ENCODE measurements at regions not wholly inside any gene's neighbourhood (a gene's known extent, or its start where the extent isn't known, plus 50 kb on each side); places are given as distances from the start of the nearest gene placed in this dataset.

DNA sequence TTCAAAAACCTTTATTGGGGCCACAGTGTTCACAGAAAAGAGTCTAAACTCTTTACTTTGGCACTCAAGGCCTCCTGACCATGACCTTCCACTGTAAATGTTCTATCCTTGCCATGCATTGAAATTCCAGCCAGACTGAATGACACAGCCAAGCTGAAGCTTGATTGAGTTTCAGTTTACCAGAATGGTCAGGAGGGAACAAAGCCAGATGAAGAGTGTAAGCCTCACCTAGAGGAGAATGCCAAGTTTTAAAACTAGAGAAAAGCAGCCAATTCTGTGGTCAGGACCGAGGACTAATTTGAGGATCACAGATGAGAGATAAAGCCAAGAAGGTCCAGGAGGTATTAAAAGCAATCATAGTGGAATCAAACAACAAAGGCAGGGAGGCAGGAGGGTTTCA lies 215.3 kb downstream of the KCNA4 start:
- intact Hi-C loops (cut with micrococcal nuclease): no loop called here
- DNase-seq: no peak
- CTCF ChIA-PET: no interaction called here
- no peak for ATAC-seq (ENCODE audit: low read depth)
- TF ChIP-seq, protein P1, sequence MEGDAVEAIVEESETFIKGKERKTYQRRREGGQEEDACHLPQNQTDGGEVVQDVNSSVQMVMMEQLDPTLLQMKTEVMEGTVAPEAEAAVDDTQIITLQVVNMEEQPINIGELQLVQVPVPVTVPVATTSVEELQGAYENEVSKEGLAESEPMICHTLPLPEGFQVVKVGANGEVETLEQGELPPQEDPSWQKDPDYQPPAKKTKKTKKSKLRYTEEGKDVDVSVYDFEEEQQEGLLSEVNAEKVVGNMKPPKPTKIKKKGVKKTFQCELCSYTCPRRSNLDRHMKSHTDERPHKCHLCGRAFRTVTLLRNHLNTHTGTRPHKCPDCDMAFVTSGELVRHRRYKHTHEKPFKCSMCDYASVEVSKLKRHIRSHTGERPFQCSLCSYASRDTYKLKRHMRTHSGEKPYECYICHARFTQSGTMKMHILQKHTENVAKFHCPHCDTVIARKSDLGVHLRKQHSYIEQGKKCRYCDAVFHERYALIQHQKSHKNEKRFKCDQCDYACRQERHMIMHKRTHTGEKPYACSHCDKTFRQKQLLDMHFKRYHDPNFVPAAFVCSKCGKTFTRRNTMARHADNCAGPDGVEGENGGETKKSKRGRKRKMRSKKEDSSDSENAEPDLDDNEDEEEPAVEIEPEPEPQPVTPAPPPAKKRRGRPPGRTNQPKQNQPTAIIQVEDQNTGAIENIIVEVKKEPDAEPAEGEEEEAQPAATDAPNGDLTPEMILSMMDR (IDR thresholded peaks at IDR 0.05): no peak
- no peaks in the 10 kb centered on the region for H3K27me3 Mint-ChIP-seq
- H3K4me3 Mint-ChIP-seq: no peak overlapping the region
- no peaks in the 10 kb centered on the region for H3K4me1 Mint-ChIP-seq
- H3K27ac Mint-ChIP-seq: no peak overlapping the region
- H3K9me3 Mint-ChIP-seq: peaks cover 2% of the 10 kb centered on the region
- POLR2A ChIA-PET: no interaction called here
- no peaks in the 10 kb centered on the region for H3K36me3 Mint-ChIP-seq (ENCODE audit: low read depth)

DNA sequence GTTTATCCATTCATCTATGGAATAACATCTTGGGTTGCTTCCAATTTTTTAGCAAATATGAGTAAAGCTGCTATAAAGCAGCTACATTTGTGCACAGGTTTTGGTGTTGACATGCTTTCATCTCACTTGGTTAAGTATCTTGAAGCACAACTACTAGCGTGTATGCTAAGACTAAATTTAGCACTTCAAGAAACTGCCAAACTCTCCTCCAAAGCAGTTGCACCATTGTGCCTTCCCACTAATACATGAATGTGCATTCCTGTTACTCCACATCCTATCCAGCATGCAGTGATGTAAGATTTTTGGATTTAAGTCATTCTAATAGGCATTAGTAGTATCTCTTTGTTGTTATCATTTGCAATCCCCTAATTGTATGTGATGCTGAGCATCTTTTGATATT lies 230.7 kb downstream of the KCNA4 start:
- TF ChIP-seq, protein P1 (IDR thresholded peaks at IDR 0.05): no peak

DNA sequence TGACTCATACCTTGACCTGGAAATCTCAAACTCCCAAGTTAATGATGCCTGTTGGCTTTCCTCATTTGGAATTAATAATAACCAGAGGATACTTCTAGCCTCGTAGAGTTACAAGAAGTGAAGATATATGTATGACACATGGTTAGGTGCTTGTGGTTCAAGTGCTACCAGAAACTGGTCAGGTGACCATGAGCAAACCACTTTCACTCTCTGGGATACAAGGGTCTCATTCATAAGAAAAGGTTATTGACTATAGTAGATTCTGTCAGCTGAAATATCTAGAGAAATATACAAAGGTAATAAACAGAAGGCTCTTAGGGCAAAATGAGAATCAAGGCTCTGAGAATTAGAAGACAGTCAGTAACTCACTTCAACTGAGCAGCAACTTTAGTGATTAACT lies 233.3 kb downstream of the KCNA4 start:
- DNase-seq (no peak), ATAC-seq (ENCODE audit: low read depth) (no peak)
- Mint-ChIP-seq H3K27ac (no peak overlapping the region), H3K36me3 (ENCODE audit: low read depth) (no peaks in the 10 kb centered on the region), H3K9me3 (peaks cover 2% of the 10 kb centered on the region), H3K27me3 (no peaks in the 10 kb centered on the region), H3K4me1 (no peaks in the 10 kb centered on the region), H3K4me3 (no peak overlapping the region)
- CTCF ChIA-PET: no interaction called here
- intact Hi-C loops (cut with micrococcal nuclease): no loop called here
- POLR2A ChIA-PET: no interaction called here
- TF ChIP-seq, protein P1 (IDR thresholded peaks at IDR 0.05): no peak

More for the DNA sequence above, 230.7 kb downstream of the KCNA4 start:
- ChIA-PET CTCF (no interaction called here), POLR2A (no interaction called here)
- Mint-ChIP-seq H3K4me3 (no peak overlapping the region), H3K9me3 (peaks cover 2% of the 10 kb centered on the region), H3K27me3 (no peaks in the 10 kb centered on the region), H3K27ac (no peak overlapping the region), H3K36me3 (ENCODE audit: low read depth) (no peaks in the 10 kb centered on the region), H3K4me1 (no peaks in the 10 kb centered on the region)
- ATAC-seq (ENCODE audit: low read depth): no peak
- DNase-seq: no peak
- intact Hi-C loops (cut with micrococcal nuclease): no loop called here

DNA sequence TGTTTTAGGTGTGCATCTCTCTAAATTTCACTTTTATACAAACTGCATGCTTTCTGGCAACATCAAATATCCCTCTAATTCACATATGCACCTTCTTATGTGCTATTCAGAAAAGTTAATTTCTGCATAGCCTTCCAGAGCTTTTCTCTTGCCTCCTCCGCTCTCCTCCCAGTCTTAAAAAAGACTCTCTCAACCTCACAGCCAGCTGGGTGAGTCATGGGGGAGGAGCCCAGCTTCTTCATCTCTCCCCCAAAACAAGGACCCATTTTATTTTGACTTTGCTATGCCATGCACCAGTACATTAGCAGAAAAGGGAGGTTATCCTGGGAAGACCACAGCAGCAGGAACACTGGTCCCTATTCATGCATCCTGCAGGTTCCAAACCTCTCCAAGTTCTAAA lies 234.4 kb downstream of the KCNA4 start:
- TF ChIP-seq, protein P1 (IDR thresholded peaks at IDR 0.05): no peak
- H3K4me1 Mint-ChIP-seq: no peaks in the 10 kb centered on the region

DNA sequence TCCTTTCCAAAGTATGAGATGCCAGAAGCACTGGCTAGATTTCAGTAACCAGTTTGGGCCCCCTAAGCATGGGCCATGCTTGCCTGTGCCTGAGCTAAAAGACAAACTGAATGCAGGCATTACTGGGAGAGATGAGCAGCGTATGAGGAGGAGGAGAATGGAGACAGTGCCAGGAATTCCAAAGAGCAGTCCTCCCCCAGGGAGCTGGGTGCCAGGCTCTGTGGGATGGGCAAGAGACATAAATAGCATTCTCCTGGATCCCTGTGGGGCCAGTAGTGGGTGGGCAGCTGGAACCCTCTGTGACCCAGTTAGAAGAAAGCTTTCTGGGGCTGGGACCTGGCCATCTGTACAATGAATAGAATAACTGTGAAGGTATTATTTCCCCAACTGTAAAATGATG lies 235.6 kb downstream of the KCNA4 start:
- Mint-ChIP-seq H3K27ac (no peak overlapping the region), H3K36me3 (ENCODE audit: low read depth) (no peaks in the 10 kb centered on the region), H3K27me3 (no peaks in the 10 kb centered on the region), H3K4me3 (no peak overlapping the region), H3K4me1 (no peaks in the 10 kb centered on the region), H3K9me3 (peaks cover 5% of the 10 kb centered on the region)
- CTCF ChIA-PET: no interaction called here
- TF ChIP-seq, protein P1 (IDR thresholded peaks at IDR 0.05): no peak
- POLR2A ChIA-PET: no interaction called here
- ATAC-seq (ENCODE audit: low read depth) (no peak), DNase-seq (no peak)
- intact Hi-C loops (cut with micrococcal nuclease): no loop called here

More for the DNA sequence above, 234.4 kb downstream of the KCNA4 start:
- Mint-ChIP-seq H3K27me3 (no peaks in the 10 kb centered on the region), H3K27ac (no peak overlapping the region), H3K9me3 (peaks cover 3% of the 10 kb centered on the region), H3K36me3 (ENCODE audit: low read depth) (no peaks in the 10 kb centered on the region), H3K4me3 (no peak overlapping the region)
- no peak for DNase-seq
- ATAC-seq (ENCODE audit: low read depth): no peak
- intact Hi-C loops (cut with micrococcal nuclease): no loop called here
- ChIA-PET CTCF (no interaction called here), POLR2A (no interaction called here)
